Panc1 (cell line): ENCODE measurements at regions not wholly inside any gene's neighbourhood (a gene's known extent, or its start where the extent isn't known, plus 50 kb on each side); places are given as distances from the start of the nearest gene placed in this dataset.

Experiments used
- ATAC-seq: fragments of 200-7000 bp; cut with Tn5 transposase; 2 replicates; pipeline ENCODE4 v1.9.1; 2020; ENCODE audit warnings: mild to moderate bottlenecking, moderate library complexity
- BruUV-seq: library from RNA; stranded (reverse); fragments of 400-500 nt; replicated peaks from 2 replicates; lab custom pipeline; 2021; lab: Mats Ljungman, UMichigan
- CTCF ChIA-PET: fragments of 300-600 bp; sonication (Branson Sonifier 250); formaldehyde crosslinking; loops from one replicate; lab custom pipeline; 2022; ENCODE audit warnings: antibody characterized with exemption; lab: Charles Lee
- POLR2A ChIA-PET: fragments of 300-600 bp; sonication (Branson Sonifier 250); formaldehyde crosslinking; loops from one replicate; lab custom pipeline; 2022; ENCODE audit warnings: antibody characterized with exemption; lab: Charles Lee
- DNase-seq: peaks from one replicate; pipeline ENCODE4 v3.0.0-alpha.2; 2010; ENCODE audit warnings: low read depth, low spot score
- H3K27ac ChIP-seq: 2 replicates; pipeline ENCODE4 v1.5.1; 2011; ENCODE audit warnings: mild to moderate bottlenecking, low read length, inconsistent platforms
- H3K27me3 ChIP-seq: fragments of 200-500 bp; sonication (Bioruptor generic); 2 replicates; pipeline ENCODE4 v1.6.0; 2014; ENCODE audit warnings: low read length, inconsistent platforms; ENCODE audit not compliant: control insufficient read depth, insufficient read depth
- H3K36me3 ChIP-seq: fragments of 200-500 bp; sonication (Bioruptor generic); 2 replicates; pipeline ENCODE4 v1.5.1; 2014; ENCODE audit warnings: inconsistent platforms, mild to moderate bottlenecking, low read length, moderate library complexity; ENCODE audit not compliant: control insufficient read depth, insufficient read depth
- H3K4me1 ChIP-seq: 2 replicates; pipeline ENCODE4 v1.5.1; 2011; ENCODE audit warnings: inconsistent platforms, mild to moderate bottlenecking, low read length, moderate library complexity; ENCODE audit not compliant: control insufficient read depth, insufficient read depth
- H3K4me3 ChIP-seq, 2 experiments: 2 replicates each; pipeline ENCODE4 v1.5.1; 2011 to 2012; ENCODE audit warnings: low read depth in 2 of 2, low read length in 2 of 2, mild to moderate bottlenecking in 2 of 2, inconsistent platforms in 1 of 2, moderate library complexity in 1 of 2
- H3K9me3 ChIP-seq: fragments of 200-500 bp; sonication (Bioruptor generic); 2 replicates; pipeline ENCODE4 v1.5.1; 2014; ENCODE audit warnings: low read depth, mild to moderate bottlenecking, inconsistent platforms, low read length, moderate library complexity; ENCODE audit not compliant: control insufficient read depth, insufficient read depth
- POLR2AphosphoS5 ChIP-seq: IDR thresholded peaks from 2 replicates; pipeline ENCODE4 v1.6.1; 2012; ENCODE audit warnings: mild to moderate bottlenecking, low read depth, low read length, moderate library complexity
- SIN3A ChIP-seq: IDR thresholded peaks from 2 replicates; pipeline ENCODE4 v1.6.1; 2012; ENCODE audit warnings: low read depth, mild to moderate bottlenecking, low read length, moderate library complexity, borderline replicate concordance; ENCODE audit not compliant: insufficient read depth
- TCF7L2 ChIP-seq: IDR thresholded peaks from 2 replicates; pipeline ENCODE4 v1.6.1; 2011; ENCODE audit warnings: mild to moderate bottlenecking, low read depth, low read length, inconsistent platforms
- in situ Hi-C: cut with HindIII; loops from 2 replicates; pipeline ENCODE4 v1.10.0; 2016; ENCODE audit warnings: low sequenced_read_pairs, low pct_unique_long_range_greater_than_20kb
- intact Hi-C: fragments of 100-400 bp; cut with micrococcal nuclease; formaldehyde crosslinking; loops from one replicate; pipeline ENCODE4 v1.10.0; 2022; ENCODE audit not compliant: unreplicated experiment
- TF ChIP-seq, protein P1 (sequence below), 2 experiments: IDR thresholded peaks; 2 replicates each; pipeline ENCODE4 v1.6.1; 2011 to 2012; ENCODE audit warnings: low read depth in 2 of 2, control low read depth in 1 of 2, low read length in 1 of 2, mild to moderate bottlenecking in 1 of 2, moderate library complexity in 1 of 2; ENCODE audit not compliant: insufficient read depth in 1 of 2
- TF ChIP-seq, protein P2 (sequence below): fragments of 450-650 bp; IDR thresholded peaks from 2 replicates; pipeline ENCODE4 v1.5.1; 2017; ENCODE audit warnings: mild to moderate bottlenecking

DNA sequence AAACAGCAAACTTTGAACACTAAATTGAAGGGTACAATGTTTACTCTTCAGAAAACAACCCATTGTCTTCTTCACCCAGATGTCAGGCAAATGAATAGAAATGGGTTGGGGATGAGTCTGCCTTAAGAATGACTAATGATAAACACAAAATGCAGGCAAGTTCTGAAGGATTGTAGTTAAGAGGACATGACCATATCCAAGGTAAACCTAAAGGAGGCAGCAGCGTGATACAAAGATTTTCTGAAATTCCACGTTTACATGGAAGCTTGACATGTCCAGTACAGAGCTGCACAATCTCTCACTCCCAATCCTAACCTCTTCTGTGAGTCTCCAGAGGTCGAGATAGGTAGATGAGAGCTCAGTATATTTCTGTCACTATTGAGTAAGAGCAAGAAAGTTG is 1263.2 kb upstream of the CDH6 start:
- no peak for TF ChIP-seq POLR2AphosphoS5
- TF ChIP-seq TCF7L2, result no peak
- TF ChIP-seq, protein P1, sequence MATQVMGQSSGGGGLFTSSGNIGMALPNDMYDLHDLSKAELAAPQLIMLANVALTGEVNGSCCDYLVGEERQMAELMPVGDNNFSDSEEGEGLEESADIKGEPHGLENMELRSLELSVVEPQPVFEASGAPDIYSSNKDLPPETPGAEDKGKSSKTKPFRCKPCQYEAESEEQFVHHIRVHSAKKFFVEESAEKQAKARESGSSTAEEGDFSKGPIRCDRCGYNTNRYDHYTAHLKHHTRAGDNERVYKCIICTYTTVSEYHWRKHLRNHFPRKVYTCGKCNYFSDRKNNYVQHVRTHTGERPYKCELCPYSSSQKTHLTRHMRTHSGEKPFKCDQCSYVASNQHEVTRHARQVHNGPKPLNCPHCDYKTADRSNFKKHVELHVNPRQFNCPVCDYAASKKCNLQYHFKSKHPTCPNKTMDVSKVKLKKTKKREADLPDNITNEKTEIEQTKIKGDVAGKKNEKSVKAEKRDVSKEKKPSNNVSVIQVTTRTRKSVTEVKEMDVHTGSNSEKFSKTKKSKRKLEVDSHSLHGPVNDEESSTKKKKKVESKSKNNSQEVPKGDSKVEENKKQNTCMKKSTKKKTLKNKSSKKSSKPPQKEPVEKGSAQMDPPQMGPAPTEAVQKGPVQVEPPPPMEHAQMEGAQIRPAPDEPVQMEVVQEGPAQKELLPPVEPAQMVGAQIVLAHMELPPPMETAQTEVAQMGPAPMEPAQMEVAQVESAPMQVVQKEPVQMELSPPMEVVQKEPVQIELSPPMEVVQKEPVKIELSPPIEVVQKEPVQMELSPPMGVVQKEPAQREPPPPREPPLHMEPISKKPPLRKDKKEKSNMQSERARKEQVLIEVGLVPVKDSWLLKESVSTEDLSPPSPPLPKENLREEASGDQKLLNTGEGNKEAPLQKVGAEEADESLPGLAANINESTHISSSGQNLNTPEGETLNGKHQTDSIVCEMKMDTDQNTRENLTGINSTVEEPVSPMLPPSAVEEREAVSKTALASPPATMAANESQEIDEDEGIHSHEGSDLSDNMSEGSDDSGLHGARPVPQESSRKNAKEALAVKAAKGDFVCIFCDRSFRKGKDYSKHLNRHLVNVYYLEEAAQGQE (IDR thresholded peaks at IDR 0.05; ENCODE audit: insufficient read depth in 1 of 2, low read depth in 2 of 2, low read length in 1 of 2), result no peak
- TF ChIP-seq, protein P2, sequence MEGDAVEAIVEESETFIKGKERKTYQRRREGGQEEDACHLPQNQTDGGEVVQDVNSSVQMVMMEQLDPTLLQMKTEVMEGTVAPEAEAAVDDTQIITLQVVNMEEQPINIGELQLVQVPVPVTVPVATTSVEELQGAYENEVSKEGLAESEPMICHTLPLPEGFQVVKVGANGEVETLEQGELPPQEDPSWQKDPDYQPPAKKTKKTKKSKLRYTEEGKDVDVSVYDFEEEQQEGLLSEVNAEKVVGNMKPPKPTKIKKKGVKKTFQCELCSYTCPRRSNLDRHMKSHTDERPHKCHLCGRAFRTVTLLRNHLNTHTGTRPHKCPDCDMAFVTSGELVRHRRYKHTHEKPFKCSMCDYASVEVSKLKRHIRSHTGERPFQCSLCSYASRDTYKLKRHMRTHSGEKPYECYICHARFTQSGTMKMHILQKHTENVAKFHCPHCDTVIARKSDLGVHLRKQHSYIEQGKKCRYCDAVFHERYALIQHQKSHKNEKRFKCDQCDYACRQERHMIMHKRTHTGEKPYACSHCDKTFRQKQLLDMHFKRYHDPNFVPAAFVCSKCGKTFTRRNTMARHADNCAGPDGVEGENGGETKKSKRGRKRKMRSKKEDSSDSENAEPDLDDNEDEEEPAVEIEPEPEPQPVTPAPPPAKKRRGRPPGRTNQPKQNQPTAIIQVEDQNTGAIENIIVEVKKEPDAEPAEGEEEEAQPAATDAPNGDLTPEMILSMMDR, result no peak
- no peak for TF ChIP-seq SIN3A
- no peaks in the 10 kb centered on the region for H3K9me3 ChIP-seq
- intact Hi-C loops, result no loop called here
- ATAC-seq (no peak), DNase-seq (no peak)
- ChIA-PET POLR2A (no interaction called here), CTCF (no interaction called here)
- no peak overlapping the region for H3K4me3 ChIP-seq
- no peaks in the 10 kb centered on the region for H3K27me3 ChIP-seq
- in situ Hi-C loops, result no loop called here
- no peaks in the 10 kb centered on the region for H3K4me1 ChIP-seq
- H3K27ac ChIP-seq, result no peak overlapping the region
- no TSS peak for BruUV-seq
- no peaks in the 10 kb centered on the region for H3K36me3 ChIP-seq

DNA sequence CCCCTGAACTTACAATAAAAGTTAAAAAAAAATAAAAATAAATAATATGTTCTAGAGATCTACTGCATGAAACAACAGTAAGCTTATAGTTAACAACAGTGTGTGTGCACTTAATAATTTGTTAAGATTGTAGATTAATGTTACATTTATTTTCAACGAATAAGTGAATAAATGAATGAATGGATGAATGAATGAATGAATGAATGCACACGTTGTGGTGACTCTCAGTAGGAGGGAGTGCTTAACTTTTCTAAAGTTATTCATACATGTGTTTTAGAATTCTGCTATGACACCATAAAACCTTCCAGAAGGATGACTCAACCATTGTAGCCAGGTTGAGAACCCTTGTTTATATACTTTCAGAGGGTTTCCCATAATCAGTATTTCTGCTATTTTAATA is 1269.4 kb upstream of the CDH6 start:
- POLR2A ChIA-PET, result no interaction called here
- ATAC-seq, result no peak
- CTCF ChIA-PET, result no interaction called here

More for the DNA sequence above, 1269.4 kb upstream of the CDH6 start:
- intact Hi-C loops (no loop called here), in situ Hi-C loops (no loop called here)
- H3K9me3 ChIP-seq, result no peaks in the 10 kb centered on the region
- no peaks in the 10 kb centered on the region for H3K27me3 ChIP-seq
- TF ChIP-seq, protein P1 (IDR thresholded peaks at IDR 0.05; ENCODE audit: insufficient read depth in 1 of 2, low read depth in 2 of 2, low read length in 1 of 2), result no peak
- TF ChIP-seq, protein P2, result no peak
- TF ChIP-seq SIN3A (no peak), TCF7L2 (no peak), POLR2AphosphoS5 (no peak)
- BruUV-seq, result no TSS peak
- no peaks in the 10 kb centered on the region for H3K36me3 ChIP-seq
- no peak overlapping the region for H3K4me3 ChIP-seq
- no peak for DNase-seq
- H3K4me1 ChIP-seq, result no peaks in the 10 kb centered on the region
- H3K27ac ChIP-seq, result no peak overlapping the region
